Sigmoid colon (tissue), 6 donors: ENCODE measurements at regions not wholly inside any gene's neighbourhood (a gene's known extent, or its start where the extent isn't known, plus 50 kb on each side); places are given as distances from the start of the nearest gene placed in this dataset.

Experiments used
- DNase-seq: peaks from one replicate; pipeline ENCODE4 v3.0.0-alpha.2; 2019
- H3K27ac ChIP-seq, 4 donors: fragments of 200-600 bp; sonication (generic); one replicate each; pipeline ENCODE4 v1.5.1; 2016 to 2019; ENCODE audit warnings: mild to moderate bottlenecking in 1 of 4
- H3K27me3 ChIP-seq, 3 donors: fragments of 200-600 bp; sonication (generic); one replicate each; pipeline ENCODE4 v1.5.1; 2019; ENCODE audit warnings: mild to moderate bottlenecking in 1 of 3
- H3K36me3 ChIP-seq, 4 donors: fragments of 200-600 bp; sonication (generic); one replicate each; pipeline ENCODE4 v1.5.1; 2016 to 2019
- H3K4me1 ChIP-seq, 4 donors: fragments of 200-600 bp; sonication (generic); one replicate each; pipeline ENCODE4 v1.5.1; 2017 to 2019
- H3K4me3 ChIP-seq, 4 donors: fragments of 200-600 bp; sonication (generic); one replicate each; pipeline ENCODE4 v1.5.1; 2017 to 2019; ENCODE audit warnings: mild to moderate bottlenecking in 2 of 4, moderate library complexity in 1 of 4
- H3K9me3 ChIP-seq, 4 donors: fragments of 200-600 bp in 3 of 4; sonication (generic) in 3 of 4; one replicate each; pipeline versions ENCODE4 v1.5.1 to v1.6.1; 2013 to 2019
- EP300 ChIP-seq, 4 donors: sonication (generic); formaldehyde crosslinking; IDR thresholded peaks; one replicate each; pipeline ENCODE4 v1.6.1; 2017; ENCODE audit warnings: antibody characterized with exemption in 4 of 4
- POLR2A ChIP-seq, 2 donors: fragments of 450-650 bp; IDR thresholded peaks; one replicate each; pipeline ENCODE4 v1.6.1; 2016; ENCODE audit warnings: antibody characterized with exemption in 2 of 2, mild to moderate bottlenecking in 2 of 2, moderate library complexity in 2 of 2
- POLR2AphosphoS5 ChIP-seq, 4 donors: sonication (generic); formaldehyde crosslinking; IDR thresholded peaks; one replicate each; pipeline ENCODE4 v1.6.1; 2017; ENCODE audit warnings: antibody characterized with exemption in 4 of 4
- WGBS, 2 donors: extraction: QIAGEN DNeasy Blood & Tissue Kit; methylation state at CpG; one replicate each; pipeline ENCODE4 v1.1.7; 2013; 5-methylcytosine and 5-hydroxymethylcytosine counted together
- intact Hi-C: fragments of 100-400 bp; cut with DNase I; formaldehyde crosslinking; loops from one replicate; pipeline ENCODE4 v1.15.1; 2023
- TF ChIP-seq, protein P1 (sequence below), 4 experiments: fragments of 450-650 bp in 3 of 4; fragments of 200-600 bp in 1 of 4; IDR thresholded peaks; one replicate each; pipeline ENCODE4 v1.5.1; 2016 to 2019; ENCODE audit warnings: antibody characterized with exemption in 4 of 4, mild to moderate bottlenecking in 3 of 4, moderate library complexity in 2 of 4
- donor health status: healthy with polysubstance abuse.
- donor health status: healthy.

DNA sequence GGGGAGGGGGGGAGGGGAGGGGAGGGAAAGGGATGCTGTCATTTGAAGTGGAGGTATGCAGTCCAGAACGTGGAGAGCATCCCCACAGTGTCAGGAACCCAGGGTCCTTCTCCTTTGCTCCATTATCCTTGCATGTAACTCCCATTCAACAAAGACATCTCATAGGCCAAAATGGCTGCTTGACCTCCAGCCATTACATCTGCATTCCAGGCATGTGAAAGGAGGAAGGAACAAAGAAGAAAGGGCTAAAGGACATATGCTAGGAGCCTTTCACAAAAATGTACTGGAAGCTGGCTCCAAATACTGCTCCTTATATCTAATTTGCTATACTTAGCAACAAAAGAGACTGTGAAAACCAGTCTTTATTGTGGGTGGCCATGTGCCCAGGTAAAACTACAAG is 87.0 kb upstream of the CRHR1 start:
- no peak overlapping the region for H3K4me3 ChIP-seq
- H3K36me3 ChIP-seq, result no peaks in the 10 kb centered on the region
- intact Hi-C loops, result no loop called here
- no peaks in the 10 kb centered on the region for H3K9me3 ChIP-seq
- no peak for DNase-seq
- H3K27ac ChIP-seq, result no peak overlapping the region
- 4 to 5% methylated on average over 1 of the region's 1 CpG for WGBS, 2 donors
- H3K27me3 ChIP-seq, result peaks cover 0 to 11% (median 0%) of the 10 kb centered on the region in 3 donors
- H3K4me1 ChIP-seq, result no peaks in the 10 kb centered on the region
- TF ChIP-seq EP300 (IDR thresholded peaks at IDR 0.05) (no peak), POLR2A (IDR thresholded peaks at IDR 0.05) (no peak), POLR2AphosphoS5 (IDR thresholded peaks at IDR 0.05) (no peak)
- TF ChIP-seq, protein P1, sequence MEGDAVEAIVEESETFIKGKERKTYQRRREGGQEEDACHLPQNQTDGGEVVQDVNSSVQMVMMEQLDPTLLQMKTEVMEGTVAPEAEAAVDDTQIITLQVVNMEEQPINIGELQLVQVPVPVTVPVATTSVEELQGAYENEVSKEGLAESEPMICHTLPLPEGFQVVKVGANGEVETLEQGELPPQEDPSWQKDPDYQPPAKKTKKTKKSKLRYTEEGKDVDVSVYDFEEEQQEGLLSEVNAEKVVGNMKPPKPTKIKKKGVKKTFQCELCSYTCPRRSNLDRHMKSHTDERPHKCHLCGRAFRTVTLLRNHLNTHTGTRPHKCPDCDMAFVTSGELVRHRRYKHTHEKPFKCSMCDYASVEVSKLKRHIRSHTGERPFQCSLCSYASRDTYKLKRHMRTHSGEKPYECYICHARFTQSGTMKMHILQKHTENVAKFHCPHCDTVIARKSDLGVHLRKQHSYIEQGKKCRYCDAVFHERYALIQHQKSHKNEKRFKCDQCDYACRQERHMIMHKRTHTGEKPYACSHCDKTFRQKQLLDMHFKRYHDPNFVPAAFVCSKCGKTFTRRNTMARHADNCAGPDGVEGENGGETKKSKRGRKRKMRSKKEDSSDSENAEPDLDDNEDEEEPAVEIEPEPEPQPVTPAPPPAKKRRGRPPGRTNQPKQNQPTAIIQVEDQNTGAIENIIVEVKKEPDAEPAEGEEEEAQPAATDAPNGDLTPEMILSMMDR (IDR thresholded peaks at IDR 0.05), result no peak

DNA sequence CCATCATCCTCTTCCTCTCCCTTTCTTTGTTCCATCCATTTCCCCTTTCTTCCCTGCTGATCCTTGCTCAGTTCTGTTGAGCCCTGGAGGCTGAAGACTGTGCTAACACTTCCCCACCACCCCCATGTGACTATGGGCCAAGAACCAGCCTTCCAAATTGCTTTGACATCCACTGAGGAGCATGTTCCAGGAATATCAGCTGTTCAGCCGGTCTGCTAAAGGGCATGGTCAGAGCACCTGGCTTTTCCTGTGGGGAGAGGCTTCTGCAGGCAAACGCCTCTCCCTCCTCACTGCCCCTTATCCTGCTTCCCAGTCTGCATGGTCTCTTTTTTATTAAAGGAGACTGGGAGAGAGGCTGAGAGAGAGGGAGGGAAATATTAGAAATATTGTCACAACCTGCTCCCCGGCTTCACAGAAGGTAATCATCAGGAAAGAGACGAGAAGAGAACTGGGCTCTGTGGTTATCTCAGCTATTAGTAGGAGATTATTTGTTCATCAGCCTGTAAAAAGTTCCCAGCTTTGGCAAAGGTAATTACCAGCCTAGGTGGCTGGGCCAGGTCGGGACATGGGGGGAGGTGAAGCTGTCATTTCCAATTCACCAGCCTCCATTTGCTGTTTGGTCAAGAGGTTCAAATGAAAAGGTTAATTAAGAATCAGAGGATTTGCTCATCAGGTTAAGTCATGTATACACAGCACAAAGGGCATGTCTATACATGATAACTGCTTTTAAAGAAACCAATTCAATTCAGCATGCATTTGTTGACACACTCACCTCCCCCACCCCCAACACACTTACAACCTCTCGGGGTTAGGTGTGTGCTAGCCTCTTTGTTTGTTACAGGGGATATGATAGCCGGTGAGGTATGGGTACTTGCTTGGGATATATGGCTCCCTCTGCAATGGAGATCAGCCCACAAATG is 83.7 kb upstream of the CRHR1 start:
- Histone ChIP-seq H3K4me1 (no peaks in the 10 kb centered on the region), H3K27ac (no peak overlapping the region), H3K9me3 (no peaks in the 10 kb centered on the region), H3K27me3 (peaks cover 0 to 4% (median 0%) of the 10 kb centered on the region in 3 donors), H3K4me3 (no peak overlapping the region), H3K36me3 (no peaks in the 10 kb centered on the region)
- no peak for DNase-seq
- intact Hi-C loops, result no loop called here
- 32 to 58% methylated on average over 7 of the region's 7 CpGs for WGBS, 2 donors
- TF ChIP-seq, protein P1 (IDR thresholded peaks at IDR 0.05), result no peak
- TF ChIP-seq EP300 (IDR thresholded peaks at IDR 0.05) (no peak), POLR2A (IDR thresholded peaks at IDR 0.05) (no peak), POLR2AphosphoS5 (IDR thresholded peaks at IDR 0.05) (no peak)

DNA sequence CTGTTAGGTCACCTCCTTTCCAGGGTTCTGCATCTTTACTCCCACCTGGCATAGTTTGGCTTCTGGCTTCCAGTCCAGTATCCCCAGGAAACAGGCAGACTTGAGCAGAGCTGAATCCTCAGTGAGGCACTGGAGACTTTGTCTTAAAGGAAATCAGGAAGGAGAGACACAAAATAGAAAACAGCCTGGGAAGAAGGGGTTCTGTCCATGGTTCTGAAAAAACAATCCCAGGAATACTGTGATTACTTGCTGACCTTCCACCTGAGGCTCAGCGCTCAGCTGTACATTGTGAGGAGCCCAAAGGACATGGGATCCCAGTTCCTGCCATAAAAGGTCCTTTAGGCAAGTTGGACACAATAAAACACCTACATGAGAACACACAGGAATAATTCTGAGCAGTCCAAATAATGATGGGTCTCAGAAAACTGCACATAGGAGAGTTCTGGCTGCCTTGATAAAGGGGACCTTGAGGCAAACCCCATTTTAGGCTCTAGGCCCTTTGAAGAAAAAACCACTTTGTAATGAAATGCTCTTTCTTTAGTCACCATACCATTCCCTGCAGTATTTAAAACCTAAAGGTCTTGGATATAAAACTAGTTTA is 81.4 kb upstream of the CRHR1 start:
- Histone ChIP-seq H3K4me3 (no peak overlapping the region), H3K9me3 (no peaks in the 10 kb centered on the region), H3K27me3 (no peaks in the 10 kb centered on the region), H3K27ac (no peak overlapping the region), H3K36me3 (no peaks in the 10 kb centered on the region), H3K4me1 (no peaks in the 10 kb centered on the region)
- WGBS, 2 donors, result 33% methylated on average over 1 of the region's 1 CpG
- TF ChIP-seq POLR2A (IDR thresholded peaks at IDR 0.05) (no peak), POLR2AphosphoS5 (IDR thresholded peaks at IDR 0.05) (no peak), EP300 (IDR thresholded peaks at IDR 0.05) (no peak)
- TF ChIP-seq, protein P1 (IDR thresholded peaks at IDR 0.05), result no peak
- intact Hi-C loops, result no loop called here
- no peak for DNase-seq

DNA sequence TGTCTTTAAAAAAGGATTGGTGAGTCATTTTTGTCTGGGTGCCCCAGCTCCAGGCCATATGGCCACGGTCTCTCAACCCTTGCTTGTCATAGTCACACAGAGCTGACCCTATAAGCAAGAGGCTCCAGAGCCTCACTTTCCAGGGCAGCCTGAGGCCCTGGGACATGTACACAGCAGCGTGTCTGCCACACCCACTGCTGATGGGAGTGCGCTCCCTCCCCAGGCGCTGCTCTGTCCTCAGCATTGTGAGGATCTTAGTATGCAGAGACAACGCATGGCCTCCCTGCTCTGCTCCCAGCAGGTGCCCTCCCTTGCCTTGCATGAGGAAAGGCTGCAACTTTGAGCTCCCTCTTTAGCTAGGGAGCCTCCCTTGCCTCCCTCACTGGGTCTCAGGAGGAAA is 80.8 kb upstream of the CRHR1 start:
- Histone ChIP-seq H3K36me3 (no peaks in the 10 kb centered on the region), H3K27ac (no peak overlapping the region), H3K4me1 (no peaks in the 10 kb centered on the region), H3K27me3 (no peaks in the 10 kb centered on the region), H3K9me3 (no peaks in the 10 kb centered on the region), H3K4me3 (no peak overlapping the region)
- no peak for DNase-seq
- TF ChIP-seq, protein P1 (IDR thresholded peaks at IDR 0.05), result no peak
- TF ChIP-seq EP300 (IDR thresholded peaks at IDR 0.05), result no peak
- TF ChIP-seq POLR2AphosphoS5 (IDR thresholded peaks at IDR 0.05), result no peak
- TF ChIP-seq POLR2A (IDR thresholded peaks at IDR 0.05), result no peak
- 44 to 54% methylated on average over 5 of the region's 5 CpGs for WGBS, 2 donors
- intact Hi-C loops, result no loop called here
